A673 (cell line): ENCODE measurements at regions not wholly inside any gene's neighbourhood (a gene's known extent, or its start where the extent isn't known, plus 50 kb on each side); places are given as distances from the start of the nearest gene placed in this dataset.

Source experiments
- BruUV-seq: library from RNA; stranded (reverse); fragments of 400-500 nt; replicated peaks from 2 replicates; lab custom pipeline; 2021; lab: Mats Ljungman, UMichigan
- CTCF ChIA-PET: fragments of 300-600 bp; sonication (Branson Sonifier 250); formaldehyde crosslinking; loops from one replicate; lab custom pipeline; 2022; ENCODE audit warnings: antibody characterized with exemption; lab: Charles Lee
- POLR2A ChIA-PET: fragments of 300-600 bp; sonication (Branson Sonifier 250); formaldehyde crosslinking; loops from one replicate; lab custom pipeline; 2022; ENCODE audit warnings: antibody characterized with exemption; ENCODE audit not compliant: low non-redundant PET; lab: Charles Lee
- DNase-seq: peaks from one replicate; pipeline ENCODE4 v3.0.0-alpha.2; 2015; ENCODE audit warnings: low spot score
- H3K27ac ChIP-seq: fragments of 200-600 bp; sonication (generic); 2 replicates; pipeline ENCODE4 v1.5.1; 2016; ENCODE audit warnings: mixed run types, low read depth, mild to moderate bottlenecking, mixed read lengths, antibody characterized with exemption, low read length; ENCODE audit not compliant: poor library complexity, severe bottlenecking
- H3K27me3 ChIP-seq: fragments of 200-600 bp; sonication (generic); replicated peaks from 2 replicates; pipeline ENCODE4 v1.6.1; 2017; ENCODE audit warnings: mixed run types, low read depth, mild to moderate bottlenecking, mixed read lengths, antibody characterized with exemption, low read length; ENCODE audit not compliant: insufficient read depth, poor library complexity
- H3K36me3 ChIP-seq: fragments of 200-600 bp; sonication (generic); 2 replicates; pipeline ENCODE4 v1.6.1; 2016; ENCODE audit warnings: mixed run types, mild to moderate bottlenecking, mixed read lengths, antibody characterized with exemption, low read length; ENCODE audit not compliant: insufficient read depth, poor library complexity, severe bottlenecking
- H3K4me1 ChIP-seq: fragments of 200-600 bp; sonication (generic); 2 replicates; pipeline ENCODE4 v1.6.1; 2017; ENCODE audit warnings: mixed run types, mild to moderate bottlenecking, mixed read lengths, antibody characterized with exemption, low read length; ENCODE audit not compliant: insufficient read depth, poor library complexity, severe bottlenecking
- H3K4me3 ChIP-seq: fragments of 200-600 bp; sonication (generic); 2 replicates; pipeline ENCODE4 v1.5.1; 2016; ENCODE audit warnings: low read depth, mixed run types, mild to moderate bottlenecking, mixed read lengths, low read length; ENCODE audit not compliant: poor library complexity, severe bottlenecking
- H3K9me3 ChIP-seq: fragments of 200-600 bp; sonication (generic); 2 replicates; pipeline ENCODE4 v1.6.1; 2016; ENCODE audit warnings: mixed run types, low read depth, mild to moderate bottlenecking, mixed read lengths, antibody characterized with exemption, low read length; ENCODE audit not compliant: poor library complexity, severe bottlenecking
- EZH2 ChIP-seq: fragments of 200-600 bp; sonication (generic); IDR thresholded peaks from 2 replicates; pipeline ENCODE4 v1.6.1; 2017; ENCODE audit warnings: borderline replicate concordance, low read depth, mild to moderate bottlenecking, mixed read lengths, antibody characterized with exemption, low read length; ENCODE audit not compliant: poor library complexity, severe bottlenecking
- intact Hi-C: fragments of 100-400 bp; cut with micrococcal nuclease; formaldehyde crosslinking; loops from one replicate; pipeline ENCODE4 v1.10.0; 2022; ENCODE audit not compliant: unreplicated experiment
- TF ChIP-seq, protein P1 (sequence below): fragments of 300-800, 200-600 bp; sonication (generic); conservative IDR thresholded peaks from 2 replicates; pipeline ENCODE4 v1.5.1; 2017; ENCODE audit warnings: low read depth, mild to moderate bottlenecking, antibody characterized with exemption, low read length, moderate library complexity, mixed read lengths

- DNase-seq: no peak
- no TSS peak for BruUV-seq
- H3K27me3 ChIP-seq: no peaks in the 10 kb centered on the region
- intact Hi-C loops: no loop called here
- H3K4me1 ChIP-seq: no peaks in the 10 kb centered on the region
- H3K27ac ChIP-seq: no peak overlapping the region
- CTCF ChIA-PET: no interaction called here
- no peaks in the 10 kb centered on the region for H3K36me3 ChIP-seq
- H3K9me3 ChIP-seq: no peaks in the 10 kb centered on the region
- POLR2A ChIA-PET: no interaction called here
- no peak overlapping the region for H3K4me3 ChIP-seq
- TF ChIP-seq EZH2: no peak
- TF ChIP-seq, protein P1, sequence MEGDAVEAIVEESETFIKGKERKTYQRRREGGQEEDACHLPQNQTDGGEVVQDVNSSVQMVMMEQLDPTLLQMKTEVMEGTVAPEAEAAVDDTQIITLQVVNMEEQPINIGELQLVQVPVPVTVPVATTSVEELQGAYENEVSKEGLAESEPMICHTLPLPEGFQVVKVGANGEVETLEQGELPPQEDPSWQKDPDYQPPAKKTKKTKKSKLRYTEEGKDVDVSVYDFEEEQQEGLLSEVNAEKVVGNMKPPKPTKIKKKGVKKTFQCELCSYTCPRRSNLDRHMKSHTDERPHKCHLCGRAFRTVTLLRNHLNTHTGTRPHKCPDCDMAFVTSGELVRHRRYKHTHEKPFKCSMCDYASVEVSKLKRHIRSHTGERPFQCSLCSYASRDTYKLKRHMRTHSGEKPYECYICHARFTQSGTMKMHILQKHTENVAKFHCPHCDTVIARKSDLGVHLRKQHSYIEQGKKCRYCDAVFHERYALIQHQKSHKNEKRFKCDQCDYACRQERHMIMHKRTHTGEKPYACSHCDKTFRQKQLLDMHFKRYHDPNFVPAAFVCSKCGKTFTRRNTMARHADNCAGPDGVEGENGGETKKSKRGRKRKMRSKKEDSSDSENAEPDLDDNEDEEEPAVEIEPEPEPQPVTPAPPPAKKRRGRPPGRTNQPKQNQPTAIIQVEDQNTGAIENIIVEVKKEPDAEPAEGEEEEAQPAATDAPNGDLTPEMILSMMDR: no peak
Observed at GRCh38 chr1:187044411-187044810, 215.7 kb downstream of the PLA2G4A start.

DNA sequence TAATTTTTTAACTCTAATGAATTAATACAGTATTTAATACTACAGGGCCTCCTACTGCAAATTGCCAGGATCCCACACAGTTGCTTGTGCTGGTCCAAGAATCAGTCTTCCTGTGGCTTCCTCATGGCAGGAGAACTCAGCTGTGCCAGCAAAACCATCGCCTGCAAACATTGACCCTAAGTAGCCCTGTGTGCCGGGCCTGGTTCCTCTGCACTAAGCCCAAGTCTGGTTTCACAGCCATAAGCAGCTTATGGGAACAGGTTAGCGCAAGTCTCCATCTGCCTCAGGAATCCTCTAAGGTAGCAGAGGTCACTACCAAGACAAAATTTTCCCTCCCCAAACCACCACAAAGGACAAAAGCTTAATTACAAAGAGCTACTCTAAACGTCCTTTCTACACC is 216.6 kb downstream of the PLA2G4A start:
- no peaks in the 10 kb centered on the region for H3K27me3 ChIP-seq
- no peaks in the 10 kb centered on the region for H3K9me3 ChIP-seq
- H3K4me1 ChIP-seq: no peaks in the 10 kb centered on the region
- ChIA-PET POLR2A (no interaction called here), CTCF (no interaction called here)
- DNase-seq: no peak
- no TSS peak for BruUV-seq
- TF ChIP-seq, protein P1: no peak
- no peak for TF ChIP-seq EZH2
- intact Hi-C loops: loop anchor here (5.0 kb wide), 1 partner anchor 352 kb away; no protein-coding TSS in a partner anchor
- H3K36me3 ChIP-seq: no peaks in the 10 kb centered on the region
- no peak overlapping the region for H3K4me3 ChIP-seq
- no peak overlapping the region for H3K27ac ChIP-seq

- Histone ChIP-seq H3K4me1 (no peaks in the 10 kb centered on the region), H3K36me3 (no peaks in the 10 kb centered on the region), H3K4me3 (no peak overlapping the region), H3K27ac (no peak overlapping the region), H3K9me3 (no peaks in the 10 kb centered on the region), H3K27me3 (no peaks in the 10 kb centered on the region)
- ChIA-PET CTCF (no interaction called here), POLR2A (no interaction called here)
- no peak for TF ChIP-seq EZH2
- TF ChIP-seq, protein P1: no peak
- no TSS peak for BruUV-seq
- intact Hi-C loops: loop anchor here (5.0 kb wide), 1 partner anchor 351 kb away; no protein-coding TSS in a partner anchor
- DNase-seq: no peak
Observed at GRCh38 chr1:187046293-187046692, 217.5 kb downstream of the PLA2G4A start.
